ENCODE measurements at regions not wholly inside any gene's neighbourhood (a gene's known extent, or its start where the extent isn't known, plus 50 kb on each side); places are given as distances from the start of the nearest gene placed in this dataset.

DNA sequence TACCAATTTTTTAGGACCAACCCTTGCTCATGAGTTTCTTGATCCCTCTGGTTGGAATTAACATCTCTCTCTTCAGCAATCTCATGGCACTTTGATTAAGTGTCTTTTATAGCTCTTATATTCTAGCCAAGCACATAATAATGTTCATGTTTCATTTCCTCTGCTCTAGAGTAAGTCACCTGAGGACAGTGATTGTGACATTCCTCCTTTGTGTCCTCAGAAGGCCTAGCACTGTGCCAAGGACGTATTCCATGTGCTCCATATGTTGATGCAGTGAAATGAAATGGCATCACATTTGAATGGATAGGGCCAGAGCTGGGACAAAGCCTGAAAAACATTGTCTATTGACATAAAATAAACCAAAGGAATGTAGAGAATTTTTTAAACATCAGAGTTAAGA lies 322.8 kb upstream of the PRICKLE1 start:
- Histone ChIP-seq H3K9ac (ENCODE audit: low read depth in 1 of 2, low read length in 2 of 2) (no peak overlapping the region), H3K4me1 (ENCODE audit: control insufficient read depth in 4 of 4, insufficient read depth in 4 of 4, low read length in 3 of 4) (no peaks in the 10 kb centered on the region), H3K27me3 (ENCODE audit: control insufficient read depth in 4 of 4, insufficient read depth in 4 of 4, low read length in 3 of 4) (no peaks in the 10 kb centered on the region), H3K27ac (ENCODE audit: low read depth in 1 of 2, low read length in 2 of 2) (no peak overlapping the region), H3K9me3 (ENCODE audit: control insufficient read depth in 4 of 4, low read length in 3 of 4) (no peaks in the 10 kb centered on the region), H3K4me3 (ENCODE audit: low read depth in 1 of 3, low read length in 3 of 3) (no peak overlapping the region), H3K36me3 (ENCODE audit: control insufficient read depth in 4 of 4, insufficient read depth in 3 of 4, low read depth in 1 of 4, low read length in 3 of 4) (no peaks in the 10 kb centered on the region)
- TF ChIP-seq SP1 (IDR thresholded peaks at IDR 0.05), result no peak
- no peak for TF ChIP-seq MAX (IDR thresholded peaks at IDR 0.05)
- no peak for TF ChIP-seq TAF1 (conservative IDR thresholded peaks at IDR 0.05)
- no peak for TF ChIP-seq HNF4G (IDR thresholded peaks at IDR 0.05)
- no peak for TF ChIP-seq ATF3 (IDR thresholded peaks at IDR 0.05)
- TF ChIP-seq FOXA2 (IDR thresholded peaks at IDR 0.05), result no peak
- no peak for TF ChIP-seq YY1 (IDR thresholded peaks at IDR 0.05)
- TF ChIP-seq NR2F2 (IDR thresholded peaks at IDR 0.05), result no peak
- TF ChIP-seq GABPA (IDR thresholded peaks at IDR 0.05 in 1 of 2, conservative IDR thresholded peaks at IDR 0.05 in 1 of 2), result no peak
- no peak for TF ChIP-seq FOXA1 (IDR thresholded peaks at IDR 0.05)
- TF ChIP-seq RAD21 (IDR thresholded peaks at IDR 0.05), result no peak
- no peak for DNase-seq (ENCODE audit: low spot score)
- WGBS, result 62% methylated on average over 1 of the region's 1 CpG

- Histone ChIP-seq H3K27ac (ENCODE audit: low read depth in 1 of 2, low read length in 2 of 2) (no peak overlapping the region), H3K27me3 (ENCODE audit: control insufficient read depth in 4 of 4, insufficient read depth in 4 of 4, low read length in 3 of 4) (no peaks in the 10 kb centered on the region), H3K36me3 (ENCODE audit: control insufficient read depth in 4 of 4, insufficient read depth in 3 of 4, low read depth in 1 of 4, low read length in 3 of 4) (no peaks in the 10 kb centered on the region), H3K9ac (ENCODE audit: low read depth in 1 of 2, low read length in 2 of 2) (no peak overlapping the region), H3K9me3 (ENCODE audit: control insufficient read depth in 4 of 4, low read length in 3 of 4) (no peaks in the 10 kb centered on the region), H3K4me1 (ENCODE audit: control insufficient read depth in 4 of 4, insufficient read depth in 4 of 4, low read length in 3 of 4) (no peaks in the 10 kb centered on the region), H3K4me3 (ENCODE audit: low read depth in 1 of 3, low read length in 3 of 3) (no peak overlapping the region)
- no peak for DNase-seq (ENCODE audit: low spot score)
- TF ChIP-seq RAD21 (IDR thresholded peaks at IDR 0.05), result no peak
- TF ChIP-seq EGR1 (IDR thresholded peaks at IDR 0.05; ENCODE audit: low read depth in 2 of 2), result no peak
- no peak for TF ChIP-seq RXRA (IDR thresholded peaks at IDR 0.05)
- no peak for TF ChIP-seq JUND (IDR thresholded peaks at IDR 0.05)
- TF ChIP-seq CTCF (IDR thresholded peaks at IDR 0.05; ENCODE audit: low read depth, low read length, missing input control), result no peak
- TF ChIP-seq YY1 (IDR thresholded peaks at IDR 0.05), result no peak
- TF ChIP-seq, protein P1, sequence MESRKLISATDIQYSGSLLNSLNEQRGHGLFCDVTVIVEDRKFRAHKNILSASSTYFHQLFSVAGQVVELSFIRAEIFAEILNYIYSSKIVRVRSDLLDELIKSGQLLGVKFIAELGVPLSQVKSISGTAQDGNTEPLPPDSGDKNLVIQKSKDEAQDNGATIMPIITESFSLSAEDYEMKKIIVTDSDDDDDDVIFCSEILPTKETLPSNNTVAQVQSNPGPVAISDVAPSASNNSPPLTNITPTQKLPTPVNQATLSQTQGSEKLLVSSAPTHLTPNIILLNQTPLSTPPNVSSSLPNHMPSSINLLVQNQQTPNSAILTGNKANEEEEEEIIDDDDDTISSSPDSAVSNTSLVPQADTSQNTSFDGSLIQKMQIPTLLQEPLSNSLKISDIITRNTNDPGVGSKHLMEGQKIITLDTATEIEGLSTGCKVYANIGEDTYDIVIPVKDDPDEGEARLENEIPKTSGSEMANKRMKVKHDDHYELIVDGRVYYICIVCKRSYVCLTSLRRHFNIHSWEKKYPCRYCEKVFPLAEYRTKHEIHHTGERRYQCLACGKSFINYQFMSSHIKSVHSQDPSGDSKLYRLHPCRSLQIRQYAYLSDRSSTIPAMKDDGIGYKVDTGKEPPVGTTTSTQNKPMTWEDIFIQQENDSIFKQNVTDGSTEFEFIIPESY (IDR thresholded peaks at IDR 0.05), result no peak
- TF ChIP-seq FOXA2 (IDR thresholded peaks at IDR 0.05), result no peak
- TF ChIP-seq HNF4A (conservative IDR thresholded peaks at IDR 0.05), result no peak
- TF ChIP-seq FOXA1 (IDR thresholded peaks at IDR 0.05), result no peak
- no peak for TF ChIP-seq GABPA (IDR thresholded peaks at IDR 0.05 in 1 of 2, conservative IDR thresholded peaks at IDR 0.05 in 1 of 2)
- TF ChIP-seq REST (IDR thresholded peaks at IDR 0.05), result no peak
- TF ChIP-seq MAX (IDR thresholded peaks at IDR 0.05), result no peak
- TF ChIP-seq SP1 (IDR thresholded peaks at IDR 0.05), result no peak
- no peak for TF ChIP-seq NR2F2 (IDR thresholded peaks at IDR 0.05)
- no peak for TF ChIP-seq TAF1 (conservative IDR thresholded peaks at IDR 0.05)
- no peak for TF ChIP-seq HNF4G (IDR thresholded peaks at IDR 0.05)
- no peak for TF ChIP-seq ATF3 (IDR thresholded peaks at IDR 0.05)
- WGBS, result 74% methylated on average over 6 of the region's 6 CpGs
Measured at GRCh38 chr12:42910656-42911055, 321.1 kb upstream of the PRICKLE1 start.

All from liver (tissue), 8 donors.